ENCODE measurements at regions not wholly inside any gene's neighbourhood (a gene's known extent, or its start where the extent isn't known, plus 50 kb on each side); places are given as distances from the start of the nearest gene placed in this dataset.
"Not testable (repeated sequence)": the region's sequence is repeated elsewhere in the genome, so short reads cannot be mapped to it uniquely, and the experiment has no call there.

GRCh38 chr9:39567396-39567795 lies 211.9 kb downstream of the SPATA31A1 start:
- DNase-seq (ENCODE audit: low spot score), result not testable (repeated sequence)

- DNase-seq (ENCODE audit: low spot score), result not testable (repeated sequence)
These were observed 213.4 kb downstream of the SPATA31A1 start for GRCh38 chr9:39568900-39569299.

GRCh38 chr9:39573024-39574022 lies 217.9 kb downstream of the SPATA31A1 start:
- not testable (repeated sequence) for DNase-seq (ENCODE audit: low spot score)

GRCh38 chr9:39579000-39579399 lies 223.5 kb downstream of the SPATA31A1 start:
- DNase-seq (ENCODE audit: low spot score), result not testable (repeated sequence)

GRCh38 chr9:39581296-39581695 lies 225.8 kb downstream of the SPATA31A1 start:
- DNase-seq (ENCODE audit: low spot score), result not testable (repeated sequence)

GRCh38 chr9:39582677-39583412 lies 227.4 kb downstream of the SPATA31A1 start:
- DNase-seq (ENCODE audit: low spot score), result not testable (repeated sequence)

GRCh38 chr9:39583413-39583747 lies 227.9 kb downstream of the SPATA31A1 start:
- not testable (repeated sequence) for DNase-seq (ENCODE audit: low spot score)

- DNase-seq (ENCODE audit: low spot score), result not testable (repeated sequence)
These were observed 229.8 kb downstream of the SPATA31A1 start for GRCh38 chr9:39585233-39585632.

GRCh38 chr9:39587844-39588499 lies 232.5 kb downstream of the SPATA31A1 start:
- DNase-seq (ENCODE audit: low spot score), result no peak

GRCh38 chr9:39588500-39589137 lies 233.2 kb downstream of the SPATA31A1 start:
- peak; percentile 53 for DNase-seq (ENCODE audit: low spot score)

GRCh38 chr9:39604089-39604488 lies 248.6 kb downstream of the SPATA31A1 start:
- DNase-seq (ENCODE audit: low spot score), result not testable (repeated sequence)

- DNase-seq (ENCODE audit: low spot score), result not testable (repeated sequence)
These were observed 256.2 kb downstream of the SPATA31A1 start for GRCh38 chr9:39611449-39612231.

GRCh38 chr9:39616480-39616879 lies 261.0 kb downstream of the SPATA31A1 start:
- DNase-seq (ENCODE audit: low spot score), result not testable (repeated sequence)

- not testable (repeated sequence) for DNase-seq (ENCODE audit: low spot score)
These were observed 268.6 kb downstream of the SPATA31A1 start for GRCh38 chr9:39624048-39624447.

- not testable (repeated sequence) for DNase-seq (ENCODE audit: low spot score)
These were observed 276.6 kb downstream of the SPATA31A1 start for GRCh38 chr9:39632071-39632470.

- not testable (repeated sequence) for DNase-seq (ENCODE audit: low spot score)
These were observed 293.6 kb downstream of the SPATA31A1 start for GRCh38 chr9:39649029-39649428.

GRCh38 chr9:39656960-39657603 lies 301.6 kb downstream of the SPATA31A1 start:
- DNase-seq (ENCODE audit: low spot score), result not testable (repeated sequence)

GRCh38 chr9:39663020-39663419 lies 307.6 kb downstream of the SPATA31A1 start:
- not testable (repeated sequence) for DNase-seq (ENCODE audit: low spot score)

- DNase-seq (ENCODE audit: low spot score), result not testable (repeated sequence)
These were observed 308.2 kb downstream of the SPATA31A1 start for GRCh38 chr9:39663713-39664112.

- not testable (repeated sequence) for DNase-seq (ENCODE audit: low spot score)
These were observed 309.6 kb downstream of the SPATA31A1 start for GRCh38 chr9:39665020-39665419.

Data from Ammon's horn (tissue), 1 donor.